GM12864 (cell line): ENCODE measurements at regions not wholly inside any gene's neighbourhood (a gene's known extent, or its start where the extent isn't known, plus 50 kb on each side); places are given as distances from the start of the nearest gene placed in this dataset.
A peak's percentile ranks its signal among the peaks of the same experiment; 100 is the strongest.

Experiments
- DNase-seq: peaks from one replicate; pipeline ENCODE4 v3.0.0-alpha.2; 2011; ENCODE audit warnings: low read depth
- H3K4me3 ChIP-seq: 2 replicates; pipeline ENCODE4 v1.5.1; 2011; ENCODE audit warnings: mild to moderate bottlenecking, low read depth, low read length, control low read depth
- TF ChIP-seq, protein P1 (sequence below): IDR thresholded peaks from 2 replicates; pipeline ENCODE4 v1.5.1; 2011; ENCODE audit warnings: low read depth, mild to moderate bottlenecking, moderate library complexity, low read length, control low read depth, inconsistent platforms; ENCODE audit errors: missing control alignments

DNA sequence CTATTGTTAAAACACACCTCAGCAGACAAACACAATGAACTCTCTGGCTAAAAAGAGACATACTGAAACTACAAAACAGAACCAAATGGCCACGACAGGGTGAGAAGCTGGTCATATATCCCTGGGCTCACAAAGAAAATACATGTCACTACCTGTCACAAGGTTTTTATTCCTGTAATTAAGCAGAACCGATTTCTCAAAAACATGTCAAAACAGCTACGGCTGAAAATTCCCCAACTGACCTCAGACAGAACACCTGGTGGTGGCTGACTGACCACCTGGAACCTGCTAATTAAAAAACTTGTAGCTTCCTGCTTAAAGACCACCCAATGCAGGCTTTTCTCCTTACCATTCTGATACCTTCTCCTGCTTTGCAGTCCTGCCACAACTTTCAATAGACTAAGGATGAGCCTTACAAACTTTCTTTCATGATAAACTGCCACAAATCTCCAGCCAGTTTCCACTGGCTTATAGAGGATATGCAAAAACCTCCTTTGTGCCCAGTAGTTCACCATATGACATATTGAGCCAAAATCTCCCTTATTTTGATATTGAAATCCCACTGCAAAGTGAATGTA, 571.9 kb downstream of the SPOCK3 start:
- TF ChIP-seq, protein P1, sequence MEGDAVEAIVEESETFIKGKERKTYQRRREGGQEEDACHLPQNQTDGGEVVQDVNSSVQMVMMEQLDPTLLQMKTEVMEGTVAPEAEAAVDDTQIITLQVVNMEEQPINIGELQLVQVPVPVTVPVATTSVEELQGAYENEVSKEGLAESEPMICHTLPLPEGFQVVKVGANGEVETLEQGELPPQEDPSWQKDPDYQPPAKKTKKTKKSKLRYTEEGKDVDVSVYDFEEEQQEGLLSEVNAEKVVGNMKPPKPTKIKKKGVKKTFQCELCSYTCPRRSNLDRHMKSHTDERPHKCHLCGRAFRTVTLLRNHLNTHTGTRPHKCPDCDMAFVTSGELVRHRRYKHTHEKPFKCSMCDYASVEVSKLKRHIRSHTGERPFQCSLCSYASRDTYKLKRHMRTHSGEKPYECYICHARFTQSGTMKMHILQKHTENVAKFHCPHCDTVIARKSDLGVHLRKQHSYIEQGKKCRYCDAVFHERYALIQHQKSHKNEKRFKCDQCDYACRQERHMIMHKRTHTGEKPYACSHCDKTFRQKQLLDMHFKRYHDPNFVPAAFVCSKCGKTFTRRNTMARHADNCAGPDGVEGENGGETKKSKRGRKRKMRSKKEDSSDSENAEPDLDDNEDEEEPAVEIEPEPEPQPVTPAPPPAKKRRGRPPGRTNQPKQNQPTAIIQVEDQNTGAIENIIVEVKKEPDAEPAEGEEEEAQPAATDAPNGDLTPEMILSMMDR = no peak
- H3K4me3 ChIP-seq = no peak overlapping the region
- DNase-seq = peak; percentile 67

DNA sequence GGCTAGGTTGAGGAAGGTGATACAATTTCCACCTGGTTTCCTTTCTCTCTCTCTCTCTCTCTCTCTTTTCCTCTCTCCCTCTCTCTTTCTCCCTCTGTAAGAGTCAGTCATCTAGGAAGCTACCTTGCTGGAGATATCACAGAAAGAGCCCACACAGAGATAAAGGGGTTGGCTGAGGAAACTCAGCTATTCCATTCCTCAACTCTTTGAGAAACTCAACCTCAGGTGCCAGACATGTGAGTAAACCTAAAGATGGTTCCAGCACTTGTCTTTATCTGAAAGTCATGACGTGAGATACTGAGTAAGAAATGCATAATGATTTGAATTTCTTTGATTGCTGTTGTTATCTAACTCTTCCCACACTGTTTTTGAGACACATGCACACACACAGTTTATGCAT, 564.0 kb downstream of the SPOCK3 start:
- H3K4me3 ChIP-seq = no peak overlapping the region
- no peak for DNase-seq
- TF ChIP-seq, protein P1 = no peak

DNA sequence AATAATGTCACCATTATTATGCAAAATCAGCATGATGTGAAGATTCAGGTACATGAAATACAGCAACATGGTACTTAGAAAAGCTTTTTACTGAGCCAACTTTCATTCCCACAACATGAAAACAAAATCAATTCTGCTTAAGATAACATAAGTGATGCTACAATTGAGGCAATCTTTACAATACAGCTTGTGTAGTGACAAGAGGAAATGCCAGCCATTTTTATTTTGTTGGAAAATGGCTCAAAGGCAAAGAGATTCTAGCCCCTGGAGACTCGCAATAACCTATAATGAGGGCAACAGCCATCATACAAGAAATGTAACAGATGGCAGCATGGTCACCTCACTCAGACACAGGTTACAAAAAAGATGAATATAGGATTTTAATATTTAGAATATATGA, 560.4 kb downstream of the SPOCK3 start:
- TF ChIP-seq, protein P1 = no peak
- no peak overlapping the region for H3K4me3 ChIP-seq
- no peak for DNase-seq

DNA sequence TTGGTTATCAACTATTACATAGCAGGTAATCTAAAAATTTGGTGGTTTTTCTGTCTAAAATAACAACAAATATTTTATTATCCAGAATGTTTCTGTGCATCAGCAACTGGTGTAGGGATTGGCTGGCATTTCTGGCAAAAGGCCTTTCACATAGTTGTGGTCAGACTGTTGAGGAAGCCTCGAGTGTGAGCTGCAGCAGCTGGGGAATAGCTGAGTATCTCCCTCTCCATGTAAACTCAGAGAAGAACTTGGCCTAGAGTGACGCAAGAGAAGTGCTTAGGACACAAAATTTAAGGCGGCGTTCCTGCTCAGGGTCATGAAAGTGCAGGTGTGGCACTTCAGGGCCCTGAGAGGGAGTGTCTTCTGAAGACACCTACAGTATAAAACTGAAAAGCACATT, 558.9 kb downstream of the SPOCK3 start:
- no peak for DNase-seq
- H3K4me3 ChIP-seq = no peak overlapping the region
- TF ChIP-seq, protein P1 = no peak

DNA sequence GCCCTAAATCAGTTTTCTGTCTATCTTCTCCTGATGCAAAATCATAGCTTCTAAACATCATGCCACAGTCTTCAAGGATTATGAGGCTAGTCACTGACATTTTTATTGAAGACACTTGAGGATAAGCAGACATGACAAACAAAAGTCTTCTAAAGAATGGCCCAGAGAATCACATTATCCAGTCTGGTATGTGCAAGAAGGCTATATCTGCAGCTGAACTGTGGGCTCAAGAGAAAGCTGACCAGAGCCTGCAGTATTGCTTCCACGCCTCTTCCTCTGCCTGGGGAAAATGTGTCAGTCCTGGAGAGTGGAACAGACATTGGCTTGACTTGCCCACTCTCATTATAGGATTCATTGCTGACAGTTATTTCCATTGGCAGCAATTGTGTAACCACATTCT, 553.5 kb downstream of the SPOCK3 start:
- TF ChIP-seq, protein P1 = no peak
- no peak for DNase-seq

DNA sequence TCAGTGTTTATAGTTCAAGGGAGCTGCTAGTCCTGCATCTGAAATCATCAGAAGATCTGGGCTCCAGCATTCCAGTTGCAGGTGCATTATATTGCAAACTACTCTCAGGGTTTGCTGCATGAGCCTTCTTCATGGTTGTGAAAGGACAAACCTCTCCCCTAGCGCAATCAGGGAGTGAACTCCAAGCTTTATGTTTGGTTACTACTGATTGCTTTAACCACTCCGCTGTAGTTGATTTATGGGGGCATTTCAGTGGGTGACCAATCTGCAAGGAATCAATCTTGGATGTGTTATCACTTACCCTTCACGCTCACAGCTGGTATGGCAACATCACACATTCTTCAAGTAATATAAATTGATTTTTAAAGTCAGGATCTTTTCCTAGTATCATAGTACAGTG, 552.1 kb downstream of the SPOCK3 start:
- no peak overlapping the region for H3K4me3 ChIP-seq
- TF ChIP-seq, protein P1 = no peak

More for the DNA sequence above, 553.5 kb downstream of the SPOCK3 start:
- no peak overlapping the region for H3K4me3 ChIP-seq

More for the DNA sequence above, 552.1 kb downstream of the SPOCK3 start:
- no peak for DNase-seq
